ENCODE measurements at regions not wholly inside any gene's neighbourhood (a gene's known extent, or its start where the extent isn't known, plus 50 kb on each side); places are given as distances from the start of the nearest gene placed in this dataset.

GRCh38 chr4:11743236-11743635 is 314.5 kb upstream of the HS3ST1 start:
- 52 to 69% methylated on average over 1 of the region's 1 CpG for WGBS, 2 donors
- Histone ChIP-seq H3K4me3 (no peak overlapping the region), H3K4me1 (peaks cover 0 to 6% (median 0%) of the 10 kb centered on the region in 9 donors), H3K36me3 (no peaks in the 10 kb centered on the region), H3K27me3 (no peaks in the 10 kb centered on the region), H3K27ac (no peak overlapping the region), H3K9me3 (no peaks in the 10 kb centered on the region)
- intact Hi-C loops (cut with DNase I), result no loop called here
- no peak for ATAC-seq
- no peak for DNase-seq
- no peak for TF ChIP-seq CTCF (IDR thresholded peaks at IDR 0.05)

- no peak for ATAC-seq
- Histone ChIP-seq H3K4me3 (no peak overlapping the region), H3K27me3 (no peaks in the 10 kb centered on the region), H3K4me1 (no peaks in the 10 kb centered on the region), H3K9me3 (no peaks in the 10 kb centered on the region), H3K27ac (no peak overlapping the region), H3K36me3 (no peaks in the 10 kb centered on the region)
- DNase-seq, result no peak
- 52 to 54% methylated on average over 1 of the region's 1 CpG for WGBS, 2 donors
- intact Hi-C loops (cut with DNase I), result no loop called here
- no peak for TF ChIP-seq CTCF (IDR thresholded peaks at IDR 0.05)
Measured at GRCh38 chr4:11741190-11741652, 312.5 kb upstream of the HS3ST1 start.

GRCh38 chr4:11739992-11740391 is 311.3 kb upstream of the HS3ST1 start:
- H3K27me3 ChIP-seq, result no peaks in the 10 kb centered on the region
- H3K4me1 ChIP-seq, result no peaks in the 10 kb centered on the region
- no peak overlapping the region for H3K27ac ChIP-seq
- H3K4me3 ChIP-seq, result no peak overlapping the region
- no peak for DNase-seq
- WGBS, 2 donors, result 32 to 50% methylated on average over 1 of the region's 1 CpG
- no peak for ATAC-seq
- intact Hi-C loops (cut with DNase I), result no loop called here
- H3K36me3 ChIP-seq, result no peaks in the 10 kb centered on the region
- H3K9me3 ChIP-seq, result no peaks in the 10 kb centered on the region
- no peak for TF ChIP-seq CTCF (IDR thresholded peaks at IDR 0.05)

- H3K36me3 ChIP-seq, result no peaks in the 10 kb centered on the region
- H3K9me3 ChIP-seq, result no peaks in the 10 kb centered on the region
- no peaks in the 10 kb centered on the region for H3K27me3 ChIP-seq
- DNase-seq (no peak), ATAC-seq (no peak)
- intact Hi-C loops (cut with DNase I), result no loop called here
- H3K4me3 ChIP-seq, result no peak overlapping the region
- WGBS, 2 donors, result 63 to 69% methylated on average over 2 of the region's 2 CpGs
- H3K27ac ChIP-seq, result no peak overlapping the region
- no peaks in the 10 kb centered on the region for H3K4me1 ChIP-seq
- no peak for TF ChIP-seq CTCF (IDR thresholded peaks at IDR 0.05)
Measured at GRCh38 chr4:11736978-11737377, 308.3 kb upstream of the HS3ST1 start.

GRCh38 chr4:11735651-11736050 is 307.0 kb upstream of the HS3ST1 start:
- DNase-seq (no peak), ATAC-seq (no peak)
- Histone ChIP-seq H3K9me3 (no peaks in the 10 kb centered on the region), H3K4me1 (no peaks in the 10 kb centered on the region), H3K4me3 (no peak overlapping the region), H3K27me3 (no peaks in the 10 kb centered on the region), H3K36me3 (no peaks in the 10 kb centered on the region), H3K27ac (no peak overlapping the region)
- TF ChIP-seq CTCF (IDR thresholded peaks at IDR 0.05), result no peak
- intact Hi-C loops (cut with DNase I), result no loop called here
